ENCODE measurements at regions not wholly inside any gene's neighbourhood (a gene's known extent, or its start where the extent isn't known, plus 50 kb on each side); places are given as distances from the start of the nearest gene placed in this dataset.
"Not testable (repeated sequence)": the region's sequence is repeated elsewhere in the genome, so short reads cannot be mapped to it uniquely, and the experiment has no call there.

DNA sequence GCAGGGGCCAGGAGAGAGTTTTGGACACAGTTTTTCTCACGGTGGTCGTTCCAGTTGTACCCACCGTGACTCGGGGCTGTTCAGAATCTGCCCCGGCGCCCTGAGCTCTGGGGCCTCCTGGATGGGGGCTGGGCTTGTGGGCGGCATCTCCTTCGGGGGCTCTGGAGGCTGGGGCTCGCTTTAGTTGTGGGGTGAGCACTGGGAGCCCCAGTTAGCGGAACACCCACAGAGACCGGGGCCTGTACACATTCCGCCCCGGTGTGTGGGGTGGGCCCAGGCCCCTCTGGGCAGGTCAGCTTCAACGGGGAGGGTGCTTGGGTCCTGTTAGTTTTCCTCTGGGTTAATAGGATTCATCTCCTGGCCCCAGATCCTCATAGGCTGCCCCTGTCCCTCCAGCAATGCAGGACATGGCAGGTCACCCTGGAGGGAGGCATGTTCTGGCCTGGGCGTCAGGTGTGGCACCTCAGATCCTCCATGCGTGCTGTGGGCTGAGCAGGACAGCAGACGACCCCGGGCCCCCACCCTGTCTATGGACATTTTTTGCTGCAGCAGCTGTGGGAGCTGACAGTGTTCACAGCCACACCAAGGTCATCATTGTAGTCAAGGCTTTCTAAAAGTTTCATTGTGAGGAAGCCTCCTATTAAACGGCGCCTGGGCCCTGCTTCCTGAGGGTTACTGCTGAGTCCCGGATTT lies 393.2 kb downstream of the TMEM121 start:
- Histone ChIP-seq H3K4me3 (no peak overlapping the region), H3K27ac (no peak overlapping the region), H3K4me1 (no peaks in the 10 kb centered on the region), H3K27me3 (peaks cover 0 to 8% of the 10 kb centered on the region in 2 donors), H3K36me3 (no peaks in the 10 kb centered on the region), H3K9me3 (peaks cover 0 to 19% of the 10 kb centered on the region in 2 donors)
- no peak for ATAC-seq
- peak in 2 of 4 donors; percentile 22 to 66 for DNase-seq
- TF ChIP-seq, protein P1, sequence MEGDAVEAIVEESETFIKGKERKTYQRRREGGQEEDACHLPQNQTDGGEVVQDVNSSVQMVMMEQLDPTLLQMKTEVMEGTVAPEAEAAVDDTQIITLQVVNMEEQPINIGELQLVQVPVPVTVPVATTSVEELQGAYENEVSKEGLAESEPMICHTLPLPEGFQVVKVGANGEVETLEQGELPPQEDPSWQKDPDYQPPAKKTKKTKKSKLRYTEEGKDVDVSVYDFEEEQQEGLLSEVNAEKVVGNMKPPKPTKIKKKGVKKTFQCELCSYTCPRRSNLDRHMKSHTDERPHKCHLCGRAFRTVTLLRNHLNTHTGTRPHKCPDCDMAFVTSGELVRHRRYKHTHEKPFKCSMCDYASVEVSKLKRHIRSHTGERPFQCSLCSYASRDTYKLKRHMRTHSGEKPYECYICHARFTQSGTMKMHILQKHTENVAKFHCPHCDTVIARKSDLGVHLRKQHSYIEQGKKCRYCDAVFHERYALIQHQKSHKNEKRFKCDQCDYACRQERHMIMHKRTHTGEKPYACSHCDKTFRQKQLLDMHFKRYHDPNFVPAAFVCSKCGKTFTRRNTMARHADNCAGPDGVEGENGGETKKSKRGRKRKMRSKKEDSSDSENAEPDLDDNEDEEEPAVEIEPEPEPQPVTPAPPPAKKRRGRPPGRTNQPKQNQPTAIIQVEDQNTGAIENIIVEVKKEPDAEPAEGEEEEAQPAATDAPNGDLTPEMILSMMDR (IDR thresholded peaks at IDR 0.05): no peak
- intact Hi-C loops (cut with DNase I): no loop called here

DNA sequence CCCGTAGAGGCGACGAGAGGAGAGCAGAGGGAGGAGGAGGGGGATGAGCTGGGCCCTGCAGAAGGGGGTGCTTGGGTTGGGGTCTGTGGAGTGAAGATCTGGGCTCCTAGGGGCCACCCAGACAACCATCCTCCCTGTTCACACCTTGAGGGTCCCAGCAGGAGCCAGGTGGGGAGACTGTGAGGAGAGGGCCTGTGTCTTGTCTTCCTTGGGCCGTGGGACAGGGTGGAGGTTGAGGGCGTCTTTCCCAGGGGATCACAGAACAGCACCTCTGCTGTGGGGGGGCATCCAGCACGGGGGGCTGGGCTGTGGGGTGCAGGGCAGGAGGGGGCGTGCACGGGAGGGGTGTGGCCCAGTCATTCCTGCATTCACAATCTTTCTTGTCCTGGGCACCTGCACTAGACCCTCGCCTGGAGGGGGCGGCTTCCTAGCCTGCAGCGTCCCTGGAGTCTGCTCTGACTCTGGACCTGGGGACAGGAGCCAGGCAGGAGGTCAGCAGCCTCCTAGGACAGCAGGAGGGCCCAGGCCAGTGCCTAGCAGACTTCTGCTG lies 393.8 kb downstream of the TMEM121 start:
- H3K36me3 ChIP-seq; H3K4me3 ChIP-seq; H3K27me3 ChIP-seq; H3K27ac ChIP-seq; ATAC-seq; H3K4me1 ChIP-seq; intact Hi-C loops (cut with DNase I): not testable (repeated sequence)
- peak in 2 of 4 donors; percentile 10 to 50 for DNase-seq
- peaks cover 0 to 19% of the 10 kb centered on the region in 2 donors for H3K9me3 ChIP-seq

DNA sequence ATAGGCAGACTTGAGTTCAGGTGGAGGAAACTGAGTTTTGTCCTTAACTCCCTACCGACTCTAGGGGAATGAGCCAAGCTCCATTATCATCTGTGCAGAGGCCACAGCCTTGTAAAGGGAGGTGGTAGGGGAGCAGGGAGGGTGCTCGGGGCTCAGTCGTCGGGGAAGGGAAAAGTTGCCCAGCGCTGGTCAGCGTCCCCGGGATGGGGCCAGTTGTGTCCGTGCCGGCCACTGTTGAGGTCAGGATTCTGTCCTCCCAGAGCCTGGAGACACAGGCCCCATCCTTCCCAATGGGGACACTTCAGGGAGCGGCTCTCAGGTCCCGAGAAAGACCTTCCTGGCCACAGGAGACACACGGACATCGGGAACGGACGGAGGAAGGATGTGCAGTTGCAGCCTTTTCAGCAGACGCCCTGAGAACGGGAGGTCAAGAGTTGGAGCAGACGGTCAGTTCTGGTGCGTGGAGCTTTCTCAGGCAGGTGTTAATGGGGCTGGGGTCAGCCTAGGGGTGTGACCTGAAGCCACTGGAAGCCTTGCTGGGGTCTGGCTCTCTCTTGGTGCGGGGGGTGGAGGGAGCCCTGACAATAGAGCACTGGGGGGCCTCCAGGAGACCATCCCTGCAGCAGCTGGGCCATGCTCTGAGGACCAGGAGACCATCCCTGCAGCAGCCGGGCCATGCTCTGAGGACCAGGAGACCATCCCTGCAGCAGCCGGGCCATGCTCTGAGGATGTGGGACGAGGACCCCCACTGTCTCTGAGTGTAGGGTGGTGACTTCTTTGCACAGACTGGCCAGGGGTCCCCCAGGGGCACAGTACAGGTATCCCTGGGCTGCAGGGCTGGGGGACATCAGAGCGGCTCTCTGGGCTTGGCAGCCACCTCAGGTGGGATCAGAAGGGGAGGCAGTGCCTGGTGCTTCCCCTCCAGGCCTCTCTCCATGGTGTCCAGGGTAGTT lies 394.7 kb downstream of the TMEM121 start:
- ATAC-seq; H3K27me3 ChIP-seq; H3K36me3 ChIP-seq; H3K27ac ChIP-seq; intact Hi-C loops (cut with DNase I); H3K4me3 ChIP-seq; H3K4me1 ChIP-seq: not testable (repeated sequence)
- peak in 2 of 4 donors; percentile 22 to 39 for DNase-seq
- H3K9me3 ChIP-seq: peaks cover 0 to 12% of the 10 kb centered on the region in 2 donors

DNA sequence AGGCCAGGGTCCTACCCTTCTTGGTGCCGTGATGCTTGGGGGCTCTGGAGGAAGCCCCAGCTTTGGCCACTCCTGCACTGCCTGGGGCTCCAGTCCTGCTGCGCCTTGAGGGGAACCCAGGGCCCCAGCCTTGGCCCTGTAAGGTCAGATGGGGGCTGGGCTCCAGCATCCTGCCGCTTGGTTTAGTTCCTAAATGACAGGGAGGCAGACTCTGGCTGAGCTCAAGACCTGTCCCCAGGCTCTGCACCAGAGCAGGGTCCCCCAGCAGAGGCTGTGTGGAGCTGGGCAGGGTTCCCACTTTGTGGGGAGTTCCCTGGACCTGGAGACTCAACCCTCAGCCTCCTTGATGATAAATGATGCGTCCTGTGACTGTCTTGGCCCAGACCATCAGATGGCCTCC lies 395.4 kb downstream of the TMEM121 start:
- H3K27ac ChIP-seq; ATAC-seq; H3K36me3 ChIP-seq; H3K9me3 ChIP-seq; H3K4me1 ChIP-seq; H3K4me3 ChIP-seq; intact Hi-C loops (cut with DNase I): not testable (repeated sequence)
- peak in 2 of 4 donors; percentile 1 to 26 for DNase-seq
- peaks cover 0 to 13% of the 10 kb centered on the region in 2 donors for H3K27me3 ChIP-seq

DNA sequence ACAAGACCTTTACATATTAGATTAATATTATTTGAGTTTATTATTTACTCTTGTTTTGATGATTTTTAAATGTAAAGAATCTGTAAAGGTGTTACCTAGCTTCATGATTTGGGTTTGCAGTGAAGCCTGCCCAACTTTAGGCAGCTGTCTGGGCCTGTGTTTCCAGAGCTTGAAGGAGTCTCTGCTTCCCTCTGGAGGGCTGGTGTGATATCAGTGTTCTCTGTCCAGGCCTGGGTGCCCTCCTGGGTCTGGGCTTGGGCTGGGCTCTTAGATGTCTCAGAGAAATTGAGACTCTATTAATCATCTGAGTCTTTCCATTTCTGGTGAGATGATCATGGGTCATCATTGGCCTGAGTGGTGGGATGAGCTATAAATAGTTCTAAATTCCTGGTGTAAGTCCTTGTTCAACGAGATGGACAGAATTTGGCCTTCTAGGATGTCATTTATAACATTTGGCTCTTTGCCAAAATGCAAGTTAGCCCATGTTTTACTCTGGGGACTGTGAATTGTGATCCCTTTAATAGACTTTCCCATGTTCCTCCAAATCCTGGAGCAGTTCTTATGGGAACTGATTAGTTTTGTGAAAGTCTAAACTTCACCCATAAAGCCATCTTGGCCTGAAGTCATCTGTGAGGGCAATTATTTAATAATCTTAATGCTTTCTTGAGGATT lies 397.3 kb downstream of the TMEM121 start:
- H3K27ac ChIP-seq; intact Hi-C loops (cut with DNase I); H3K36me3 ChIP-seq; H3K9me3 ChIP-seq; H3K4me1 ChIP-seq; H3K4me3 ChIP-seq; ATAC-seq: not testable (repeated sequence)
- peak in 1 of 4 donors; percentile 9 for DNase-seq
- H3K27me3 ChIP-seq: peaks cover 0 to 26% of the 10 kb centered on the region in 2 donors

DNA sequence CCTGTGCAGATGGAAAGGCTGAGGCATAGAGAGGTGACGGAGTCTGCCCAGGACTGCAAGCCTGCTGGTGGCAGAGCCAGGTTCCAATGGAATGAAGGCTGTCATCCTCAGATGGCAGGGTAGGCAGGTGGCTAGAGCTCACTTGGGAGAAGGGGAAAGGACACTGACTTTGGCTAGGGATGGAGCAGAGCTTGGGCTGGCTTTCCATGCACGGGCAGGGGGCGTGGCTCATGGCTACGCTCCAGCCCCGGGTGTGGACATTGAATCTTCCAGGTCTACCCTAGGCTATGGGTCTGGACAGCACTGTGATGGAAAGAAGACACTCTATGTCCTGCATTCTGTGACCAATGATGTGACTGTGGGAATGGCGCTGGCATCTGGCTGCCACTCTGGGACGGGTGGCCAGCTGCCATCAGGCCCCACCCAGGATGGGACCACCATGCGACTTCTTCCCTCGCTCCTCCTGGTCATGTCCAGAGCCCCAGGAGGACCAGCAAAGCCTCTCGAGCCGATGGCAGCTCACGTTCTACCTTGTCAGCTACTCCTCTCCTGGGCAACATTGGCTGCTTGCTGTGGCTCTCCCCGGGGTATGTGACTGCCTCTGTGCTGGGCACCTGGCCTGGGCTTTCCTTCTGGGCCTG lies 398.7 kb downstream of the TMEM121 start:
- Histone ChIP-seq H3K4me1 (no peaks in the 10 kb centered on the region), H3K27me3 (peaks cover 0 to 40% of the 10 kb centered on the region in 2 donors), H3K27ac (no peak overlapping the region), H3K4me3 (no peak overlapping the region), H3K9me3 (peaks cover 0 to 4% of the 10 kb centered on the region in 2 donors), H3K36me3 (no peaks in the 10 kb centered on the region)
- TF ChIP-seq, protein P1 (IDR thresholded peaks at IDR 0.05): no peak
- ATAC-seq (no peak), DNase-seq (peak in 2 of 4 donors; percentile 24 to 38)
- intact Hi-C loops (cut with DNase I): no loop called here

All from left lung (tissue), 4 donors.